H9 (cell line): ENCODE measurements at regions not wholly inside any gene's neighbourhood (a gene's known extent, or its start where the extent isn't known, plus 50 kb on each side); places are given as distances from the start of the nearest gene placed in this dataset.

Experiments
- DNase-seq: peaks from one replicate; pipeline ENCODE4 v3.0.0-alpha.2; 2017
- H2AFZ ChIP-seq: one replicate; pipeline ENCODE4 v1.6.1; 2013; ENCODE audit warnings: mild to moderate bottlenecking, low read length, control low read depth, moderate library complexity
- H2AK5ac ChIP-seq: 2 replicates; pipeline ENCODE4 v1.6.1; 2013; ENCODE audit warnings: low read length, control low read depth, mixed read lengths; ENCODE audit not compliant: insufficient read length
- H2BK120ac ChIP-seq: one replicate; pipeline ENCODE4 v1.6.1; 2013; ENCODE audit warnings: low read depth, mild to moderate bottlenecking, low read length, control low read depth, inconsistent platforms; ENCODE audit not compliant: poor library complexity, severe bottlenecking
- H2BK12ac ChIP-seq: 2 replicates; pipeline ENCODE4 v1.6.1; 2013; ENCODE audit warnings: low read length, control low read depth, mixed read lengths, low read depth; ENCODE audit not compliant: insufficient read length
- H2BK15ac ChIP-seq: 2 replicates; pipeline ENCODE4 v1.6.1; 2013; ENCODE audit warnings: low read depth, low read length, control low read depth
- H2BK20ac ChIP-seq: one replicate; pipeline ENCODE4 v1.6.1; 2013; ENCODE audit warnings: low read depth, mild to moderate bottlenecking, low read length, control low read depth, inconsistent platforms; ENCODE audit not compliant: poor library complexity, severe bottlenecking
- H2BK5ac ChIP-seq: 2 replicates; pipeline ENCODE4 v1.6.1; 2013; ENCODE audit warnings: low read length, control low read depth, mixed read lengths; ENCODE audit not compliant: insufficient read length
- H3K14ac ChIP-seq: 2 replicates; pipeline ENCODE4 v1.6.1; 2013; ENCODE audit warnings: low read length, control low read depth; ENCODE audit not compliant: insufficient read depth
- H3K18ac ChIP-seq: 2 replicates; pipeline ENCODE4 v1.6.1; 2013; ENCODE audit warnings: low read depth, mild to moderate bottlenecking, mixed read lengths, low read length, control low read depth; ENCODE audit not compliant: insufficient read length
- H3K23ac ChIP-seq: 2 replicates; pipeline ENCODE4 v1.6.1; 2013; ENCODE audit warnings: low read length, control low read depth, mixed read lengths, low read depth; ENCODE audit not compliant: insufficient read length
- H3K23me2 ChIP-seq: 2 replicates; pipeline ENCODE4 v1.6.1; 2013; ENCODE audit warnings: low read depth, mild to moderate bottlenecking, mixed read lengths, low read length, control low read depth; ENCODE audit not compliant: insufficient read length, poor library complexity, severe bottlenecking
- H3K27ac ChIP-seq: 2 replicates; pipeline ENCODE4 v1.5.1; 2013; ENCODE audit warnings: low read length, control low read depth, mixed read lengths, low read depth; ENCODE audit not compliant: insufficient read length
- H3K27me3 ChIP-seq: 2 replicates; pipeline ENCODE4 v1.6.1; 2013; ENCODE audit warnings: low read length, control low read depth, inconsistent platforms; ENCODE audit not compliant: insufficient read depth
- H3K4ac ChIP-seq: 2 replicates; pipeline ENCODE4 v1.6.1; 2013; ENCODE audit warnings: low read depth, mild to moderate bottlenecking, control low read depth, inconsistent platforms, low read length, moderate library complexity
- H3K4me1 ChIP-seq: 2 replicates; pipeline ENCODE4 v1.6.1; 2013; ENCODE audit warnings: low read length, control low read depth, inconsistent platforms; ENCODE audit not compliant: insufficient read depth
- H3K4me2 ChIP-seq: 2 replicates; pipeline ENCODE4 v1.6.1; 2013; ENCODE audit warnings: low read length, control low read depth, mixed read lengths; ENCODE audit not compliant: insufficient read length, insufficient read depth
- H3K56ac ChIP-seq: 2 replicates; pipeline ENCODE4 v1.6.1; 2013; ENCODE audit warnings: low read depth, mild to moderate bottlenecking, mixed read lengths, low read length, control low read depth; ENCODE audit not compliant: insufficient read length
- H3K79me1 ChIP-seq: 2 replicates; pipeline ENCODE4 v1.6.1; 2013; ENCODE audit warnings: low read depth, mild to moderate bottlenecking, moderate library complexity, low read length, control low read depth, inconsistent platforms; ENCODE audit not compliant: insufficient read depth, poor library complexity, severe bottlenecking
- H3K79me2 ChIP-seq: 2 replicates; pipeline ENCODE4 v1.6.1; 2013; ENCODE audit warnings: low read length, control low read depth, inconsistent platforms; ENCODE audit not compliant: insufficient read depth
- H3K9ac ChIP-seq: 2 replicates; pipeline ENCODE4 v1.6.1; 2013; ENCODE audit warnings: low read length, control low read depth, mixed read lengths; ENCODE audit not compliant: insufficient read length; ENCODE audit errors: extremely low read depth
- H3K9me3 ChIP-seq: one replicate; pipeline ENCODE4 v1.6.1; 2013; ENCODE audit warnings: low read depth, low read length, inconsistent platforms; ENCODE audit not compliant: control insufficient read depth
- H3T11ph ChIP-seq: one replicate; pipeline ENCODE4 v1.6.1; 2013; ENCODE audit warnings: mild to moderate bottlenecking, low read length, control low read depth, inconsistent platforms
- H4K20me1 ChIP-seq: one replicate; pipeline ENCODE4 v1.6.1; 2013; ENCODE audit not compliant: control insufficient read depth, insufficient read length, insufficient read depth
- H4K5ac ChIP-seq: 2 replicates; pipeline ENCODE4 v1.6.1; 2013; ENCODE audit warnings: low read depth, mild to moderate bottlenecking, mixed read lengths, low read length, control low read depth; ENCODE audit not compliant: insufficient read length
- H4K8ac ChIP-seq: replicated peaks from 2 replicates; pipeline ENCODE4 v1.6.1; 2013; ENCODE audit warnings: low read length, control low read depth, mixed read lengths, low read depth; ENCODE audit not compliant: insufficient read length
- H4K91ac ChIP-seq: 2 replicates; pipeline ENCODE4 v1.6.1; 2013; ENCODE audit warnings: low read depth, mild to moderate bottlenecking, moderate library complexity, mixed read lengths, low read length, control low read depth; ENCODE audit not compliant: insufficient read length
- H3K27ac Mint-ChIP-seq, 3 experiments: 2 replicates in 2 of 3; 3 replicates in 1 of 3; pipeline ENCODE4 v1.8.0; 2020 to 2021; ENCODE audit warnings: mixed read lengths in 3 of 3, mild to moderate bottlenecking in 1 of 3, moderate library complexity in 1 of 3
- H3K27me3 Mint-ChIP-seq: 2 replicates; pipeline ENCODE4 v1.8.0; 2021; ENCODE audit warnings: low read depth, mild to moderate bottlenecking, moderate library complexity, mixed read lengths
- H3K36me3 Mint-ChIP-seq, 3 experiments: 2 replicates in 2 of 3; 3 replicates in 1 of 3; pipeline ENCODE4 v1.8.0; 2020 to 2021; ENCODE audit warnings: low read depth in 3 of 3, mixed read lengths in 3 of 3; ENCODE audit not compliant: insufficient read depth in 1 of 3
- H3K4me1 Mint-ChIP-seq, 2 experiments: 2 replicates each; pipeline ENCODE4 v1.8.0; 2020; ENCODE audit warnings: mixed read lengths in 2 of 2
- H3K4me3 Mint-ChIP-seq, 2 experiments: 2 replicates in 1 of 2; 3 replicates in 1 of 2; pipeline ENCODE4 v1.8.0; 2020 to 2021; ENCODE audit warnings: mild to moderate bottlenecking in 2 of 2, mixed read lengths in 2 of 2, moderate library complexity in 1 of 2
- H3K9me3 Mint-ChIP-seq, 2 experiments: 2 replicates in 1 of 2; 3 replicates in 1 of 2; pipeline ENCODE4 v1.8.0; 2020; ENCODE audit warnings: mild to moderate bottlenecking in 2 of 2, mixed read lengths in 2 of 2, moderate library complexity in 1 of 2
- WGBS: extraction: QIAGEN DNeasy Blood & Tissue Kit; methylation state at CpG from one replicate; pipeline ENCODE4 v1.1.7; 2013; ENCODE audit warnings: missing lambda C conversion rate, low lambda C conversion rate, mixed read lengths; ENCODE audit not compliant: insufficient read length; ENCODE audit errors: extremely low coverage; 5-methylcytosine and 5-hydroxymethylcytosine counted together
- TF ChIP-seq, protein P1 (sequence below): fragments of 200-600 bp; sonication (generic); conservative IDR thresholded peaks from 3 replicates; pipeline ENCODE4 v1.8.0; 2021; ENCODE audit warnings: antibody characterized with exemption, mild to moderate bottlenecking

DNA sequence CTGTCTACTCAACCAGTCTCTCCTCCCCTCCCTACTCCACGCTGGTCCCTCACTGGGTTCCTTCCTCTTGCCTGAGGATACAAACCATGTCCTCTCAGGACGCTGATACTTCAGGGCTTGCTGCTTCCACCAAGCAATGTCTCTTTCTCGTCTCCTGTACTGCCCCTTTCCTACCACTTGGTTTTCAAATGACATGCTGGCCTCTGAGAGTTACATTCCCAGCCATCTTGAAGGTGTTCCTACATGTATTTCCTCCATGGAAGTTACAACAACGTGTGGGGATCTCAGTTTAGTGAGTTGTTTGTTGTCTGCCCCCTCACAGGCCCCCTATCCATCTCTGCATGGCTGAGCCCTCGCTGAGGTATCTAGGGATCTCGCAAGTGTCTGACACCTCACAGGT lies 334.5 kb upstream of the SKOR2 start:
- H3K27ac ChIP-seq: no peak overlapping the region
- Mint-ChIP-seq H3K4me1 (peaks cover 3 to 9% of the 10 kb centered on the region in 2 experiments; a peak in 3 of 4 replicates), H3K36me3 (no peaks in the 10 kb centered on the region), H3K9me3 (no peaks in the 10 kb centered on the region), H3K27ac (no peak overlapping the region), H3K27me3 (no peaks in the 10 kb centered on the region; the same call in 1 of the 2 replicates), H3K4me3 (no peak overlapping the region)
- no peak overlapping the region for H2BK5ac ChIP-seq
- no peak overlapping the region for H2AFZ ChIP-seq
- H4K8ac ChIP-seq: no peak overlapping the region
- H2BK20ac ChIP-seq: no peak overlapping the region
- H4K91ac ChIP-seq: no peak overlapping the region
- no peak overlapping the region for H3K9ac ChIP-seq
- no peak overlapping the region for H2AK5ac ChIP-seq
- no peak overlapping the region for H3K4ac ChIP-seq
- no peak overlapping the region for H2BK12ac ChIP-seq
- no peaks in the 10 kb centered on the region for H3K79me1 ChIP-seq
- H3K18ac ChIP-seq: no peak overlapping the region
- H4K5ac ChIP-seq: no peak overlapping the region
- H3K23ac ChIP-seq: no peak overlapping the region
- no peak overlapping the region for H2BK120ac ChIP-seq
- no peaks in the 10 kb centered on the region for H3K79me2 ChIP-seq
- no peak overlapping the region for H2BK15ac ChIP-seq
- no peak overlapping the region for H3K56ac ChIP-seq
- no peak overlapping the region for H3T11ph ChIP-seq
- H3K9me3 ChIP-seq: no peaks in the 10 kb centered on the region
- H3K27me3 ChIP-seq: no peaks in the 10 kb centered on the region
- H4K20me1 ChIP-seq: no peaks in the 10 kb centered on the region
- TF ChIP-seq, protein P1, sequence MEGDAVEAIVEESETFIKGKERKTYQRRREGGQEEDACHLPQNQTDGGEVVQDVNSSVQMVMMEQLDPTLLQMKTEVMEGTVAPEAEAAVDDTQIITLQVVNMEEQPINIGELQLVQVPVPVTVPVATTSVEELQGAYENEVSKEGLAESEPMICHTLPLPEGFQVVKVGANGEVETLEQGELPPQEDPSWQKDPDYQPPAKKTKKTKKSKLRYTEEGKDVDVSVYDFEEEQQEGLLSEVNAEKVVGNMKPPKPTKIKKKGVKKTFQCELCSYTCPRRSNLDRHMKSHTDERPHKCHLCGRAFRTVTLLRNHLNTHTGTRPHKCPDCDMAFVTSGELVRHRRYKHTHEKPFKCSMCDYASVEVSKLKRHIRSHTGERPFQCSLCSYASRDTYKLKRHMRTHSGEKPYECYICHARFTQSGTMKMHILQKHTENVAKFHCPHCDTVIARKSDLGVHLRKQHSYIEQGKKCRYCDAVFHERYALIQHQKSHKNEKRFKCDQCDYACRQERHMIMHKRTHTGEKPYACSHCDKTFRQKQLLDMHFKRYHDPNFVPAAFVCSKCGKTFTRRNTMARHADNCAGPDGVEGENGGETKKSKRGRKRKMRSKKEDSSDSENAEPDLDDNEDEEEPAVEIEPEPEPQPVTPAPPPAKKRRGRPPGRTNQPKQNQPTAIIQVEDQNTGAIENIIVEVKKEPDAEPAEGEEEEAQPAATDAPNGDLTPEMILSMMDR: peak; percentile 27; the same call in 1 of the 3 replicates
- H3K4me2 ChIP-seq: no peak overlapping the region
- no peaks in the 10 kb centered on the region for H3K4me1 ChIP-seq
- WGBS: no CpG with 5 or more reads among the region's 6 CpGs
- no peaks in the 10 kb centered on the region for H3K23me2 ChIP-seq
- no peak for DNase-seq
- no peak overlapping the region for H3K14ac ChIP-seq
